NCI-H2171 treated with DMSO at 0.1 percent for 48 hours (cell line): ENCODE measurements at regions not wholly inside any gene's neighbourhood (a gene's known extent, or its start where the extent isn't known, plus 50 kb on each side); places are given as distances from the start of the nearest gene placed in this dataset.

Experiments
- DNase-seq: peaks from one replicate; lab custom pipeline; 2025; lab: John Stamatoyannopoulos, UW

DNA sequence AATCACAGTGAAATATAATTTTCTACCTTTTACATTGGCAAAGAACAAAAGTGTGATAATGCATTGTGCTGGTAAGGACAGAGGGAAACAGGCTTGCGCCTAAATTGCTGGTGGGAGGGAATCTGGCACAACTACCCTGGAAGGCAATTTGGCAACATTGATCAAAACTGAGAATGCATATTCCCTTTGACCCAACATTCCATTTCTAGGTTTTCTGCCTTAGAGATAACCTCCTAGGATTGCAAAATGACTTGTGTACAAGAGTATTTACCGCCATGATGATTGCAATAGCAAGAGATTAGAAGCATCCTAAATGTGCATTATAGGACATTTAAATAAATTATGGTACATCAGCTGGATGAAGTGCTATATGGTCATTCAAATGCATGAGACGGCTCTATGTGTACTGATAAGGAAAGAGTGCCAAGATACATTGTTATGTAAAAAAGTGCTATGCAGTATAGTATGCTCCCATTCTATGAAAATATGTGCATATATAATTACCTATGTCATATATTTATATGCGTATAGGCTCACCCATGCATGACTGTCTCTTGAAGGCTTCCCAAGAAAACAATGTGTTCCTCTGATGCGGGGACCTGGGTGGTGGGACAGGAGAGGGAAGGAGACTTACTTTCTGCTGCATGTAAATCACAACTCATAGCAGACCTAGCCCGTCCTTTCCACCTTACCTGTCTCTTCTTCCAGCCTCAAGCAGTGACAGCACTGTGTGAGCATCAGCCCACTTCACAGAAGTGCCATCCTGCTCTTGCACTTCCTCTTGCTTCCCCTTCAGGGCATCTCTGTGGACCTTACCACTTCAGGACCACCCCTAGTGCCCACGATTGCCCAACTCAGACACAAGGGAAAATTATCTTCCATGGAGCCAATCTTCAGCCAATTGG is 249.9 kb upstream of the TLE3 start:
- DNase-seq, result no peak

DNA sequence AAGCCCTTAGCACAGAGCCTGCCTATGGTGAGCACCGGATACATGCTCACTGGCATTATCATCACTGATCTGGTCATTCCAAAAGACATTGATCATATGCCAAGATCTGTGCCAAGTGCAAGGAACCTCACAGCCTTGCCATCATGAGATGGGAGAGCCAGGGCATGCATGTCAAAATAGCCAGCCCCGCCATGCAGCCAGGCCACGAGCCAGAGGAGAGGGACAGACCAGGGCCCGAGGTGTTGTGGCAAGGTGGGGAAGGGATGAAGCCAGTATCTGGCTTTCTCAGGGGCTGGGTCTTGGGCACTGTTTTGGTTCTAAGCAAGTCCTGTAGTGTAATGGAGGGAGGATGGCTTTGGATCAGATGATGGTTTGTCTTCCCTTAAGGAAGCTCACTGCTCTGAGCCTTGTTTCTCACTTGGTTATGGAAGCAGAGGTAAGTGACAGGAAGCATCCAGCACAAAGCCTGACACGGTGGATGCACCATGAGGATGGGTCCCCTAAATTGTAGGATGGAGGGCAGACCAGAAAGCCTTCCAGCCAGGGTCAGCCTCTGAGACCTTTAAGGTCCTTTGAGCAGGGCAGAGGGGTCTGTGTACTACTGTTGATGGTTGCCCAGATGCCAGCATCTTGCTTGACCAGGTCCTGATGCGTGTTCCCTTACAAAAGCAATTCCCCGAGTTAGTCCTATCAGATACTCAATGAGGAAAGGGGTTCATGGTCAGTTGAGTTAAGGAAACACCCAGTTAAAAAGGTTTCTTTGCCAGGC is 247.7 kb upstream of the TLE3 start:
- no peak for DNase-seq

DNA sequence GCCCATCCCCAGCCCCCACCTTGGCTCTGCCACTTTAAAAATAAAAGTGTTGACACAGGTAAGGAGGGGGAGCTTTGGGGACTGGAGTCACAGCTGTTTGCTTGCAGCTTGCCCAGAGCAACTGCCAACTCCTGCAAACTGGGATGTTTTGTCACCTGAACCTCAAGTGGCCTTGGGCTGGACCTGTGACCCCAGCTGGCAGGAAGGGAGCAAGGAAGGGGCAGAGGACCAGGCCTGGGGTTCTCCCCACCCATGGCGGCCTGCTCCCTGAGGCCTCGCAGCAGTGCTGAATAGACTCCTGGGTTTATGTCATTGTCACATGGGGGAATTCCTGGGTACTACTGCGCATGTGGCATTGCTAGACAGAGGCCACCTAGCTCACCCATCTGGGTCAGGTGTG is 246.9 kb upstream of the TLE3 start:
- DNase-seq, result peak; percentile 90

DNA sequence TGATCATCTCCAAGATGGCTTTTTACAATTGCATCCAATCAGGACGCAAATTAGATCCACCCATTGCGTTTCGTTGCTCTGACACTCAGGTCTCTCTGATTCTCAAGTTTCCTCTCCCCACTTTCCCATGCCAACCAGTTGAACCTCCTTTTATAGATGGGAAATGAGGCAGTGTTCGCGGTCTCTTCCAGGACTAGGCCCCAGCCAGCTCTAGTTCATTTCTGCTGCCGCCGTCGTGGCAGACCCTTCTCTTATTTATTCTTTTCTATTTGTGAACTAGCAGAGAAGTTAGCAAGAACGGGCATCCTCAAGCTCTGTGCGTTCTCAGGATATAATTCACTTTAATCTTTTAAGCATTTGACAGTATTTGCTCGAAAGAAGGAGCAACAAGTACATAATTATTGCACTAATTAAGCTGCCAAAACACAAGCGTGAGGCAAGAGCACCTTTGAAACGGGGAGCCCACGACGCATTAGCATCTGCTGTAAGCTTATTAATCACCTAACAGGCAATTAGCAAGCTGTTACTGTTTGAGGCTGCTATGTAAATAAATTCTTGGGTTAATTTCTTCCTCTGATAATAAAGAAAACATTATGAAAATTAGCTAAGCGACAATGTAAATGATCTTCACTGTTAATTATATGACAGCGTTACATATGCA is 246.4 kb upstream of the TLE3 start:
- peak; percentile 90 for DNase-seq

DNA sequence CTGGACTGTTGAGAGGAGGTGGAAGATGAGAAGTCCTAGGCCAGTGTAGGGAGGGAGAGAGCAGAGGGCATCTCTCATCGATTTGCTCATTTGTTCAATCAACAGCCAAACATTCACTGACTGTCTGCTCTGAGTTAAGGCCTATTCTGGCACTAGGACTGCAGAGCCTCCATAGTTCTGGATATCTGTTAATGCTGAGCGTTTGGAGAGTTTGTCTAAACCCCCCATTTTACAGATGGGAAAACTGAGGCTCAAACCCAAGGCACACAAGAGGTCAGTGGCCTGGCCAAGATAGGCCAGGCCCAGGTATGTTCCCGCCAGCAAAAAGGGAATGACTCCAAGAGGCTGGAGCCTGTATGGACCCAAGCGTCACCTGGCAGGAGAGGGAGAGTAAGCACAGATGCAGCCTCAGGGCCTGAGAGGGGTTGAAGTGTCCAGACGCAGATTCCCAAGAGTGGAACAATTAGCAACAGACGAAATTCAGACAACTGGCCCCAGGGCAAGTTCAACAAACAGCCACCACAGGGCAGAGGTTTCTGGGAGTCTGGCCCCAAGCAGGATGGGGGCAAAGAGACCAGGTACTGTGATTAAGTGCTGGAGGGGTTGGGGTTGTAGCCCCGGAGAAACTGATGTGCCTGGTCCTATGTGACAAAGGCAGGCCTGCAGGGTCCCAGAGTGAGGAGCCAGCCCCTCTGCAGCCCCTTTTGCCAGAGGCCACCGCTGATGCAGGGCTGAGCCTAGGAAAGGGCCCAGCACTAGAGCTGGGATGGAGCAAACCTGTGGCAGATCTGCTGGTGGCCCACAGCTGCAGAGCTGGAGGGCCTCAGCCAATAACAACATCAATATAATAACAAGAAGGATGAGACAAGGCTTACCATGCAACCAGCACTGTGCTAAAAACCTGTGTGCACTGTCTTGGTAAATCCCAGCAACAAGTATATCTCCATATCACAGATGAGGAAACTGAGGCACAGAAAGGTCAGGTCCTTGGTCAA is 245.1 kb upstream of the TLE3 start:
- no peak for DNase-seq

DNA sequence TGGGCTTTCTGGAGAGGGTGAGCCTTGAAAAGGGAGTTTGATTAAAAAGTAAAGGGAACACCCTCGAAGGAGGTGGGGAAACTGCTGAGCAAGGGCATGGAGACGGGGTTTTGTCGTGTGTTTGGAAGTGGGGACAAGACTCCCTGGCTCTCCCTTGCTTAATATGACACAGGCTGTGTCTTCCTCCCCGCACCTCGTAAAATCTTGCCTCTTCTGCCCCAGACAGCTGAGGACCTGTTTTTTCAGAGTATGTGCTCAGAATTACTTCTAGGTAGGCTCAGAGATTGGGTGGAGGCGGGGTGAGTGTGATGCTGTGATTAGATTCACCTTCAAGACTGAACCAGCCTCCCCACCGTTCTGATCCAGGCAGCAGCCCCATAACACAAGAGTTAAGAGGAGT is 244.4 kb upstream of the TLE3 start:
- DNase-seq, result no peak

DNA sequence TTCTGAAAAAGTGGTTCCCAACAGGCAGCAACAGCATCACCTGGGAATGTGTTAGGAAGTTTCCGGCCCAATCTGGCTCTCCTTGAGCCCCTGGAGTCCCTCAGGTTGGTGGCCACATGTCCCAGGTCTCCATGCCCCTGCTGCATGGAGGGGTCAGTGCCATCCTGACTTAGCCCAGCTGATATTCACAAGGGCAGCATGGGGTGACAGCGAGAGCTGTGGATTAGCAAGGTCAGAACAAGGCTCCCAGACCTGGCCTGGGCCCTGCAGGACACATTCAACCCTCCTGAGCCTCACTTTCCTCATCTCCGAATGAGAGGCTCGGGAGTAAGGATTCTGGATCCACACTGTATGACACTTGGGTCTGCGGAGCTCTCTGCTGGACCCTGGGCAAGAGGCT is 243.8 kb upstream of the TLE3 start:
- DNase-seq, result no peak

DNA sequence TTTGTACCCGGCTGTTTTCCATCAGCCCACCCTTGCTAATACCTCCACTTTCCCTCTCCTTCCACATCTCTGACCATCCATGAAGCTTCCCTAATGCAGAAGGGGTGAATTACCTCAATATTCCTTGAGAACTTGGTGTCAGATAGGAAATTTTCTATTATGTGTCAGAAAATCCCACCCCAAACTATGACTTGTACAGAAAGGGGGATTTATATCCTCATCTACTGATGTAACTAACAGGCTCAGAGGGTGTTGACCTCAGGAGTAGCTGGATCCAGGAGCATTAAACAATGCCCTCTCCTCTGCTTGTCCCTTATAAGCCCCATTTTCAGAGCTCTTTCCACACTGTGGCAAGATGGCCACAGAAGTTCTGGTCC is 242.8 kb upstream of the TLE3 start:
- DNase-seq, result no peak

DNA sequence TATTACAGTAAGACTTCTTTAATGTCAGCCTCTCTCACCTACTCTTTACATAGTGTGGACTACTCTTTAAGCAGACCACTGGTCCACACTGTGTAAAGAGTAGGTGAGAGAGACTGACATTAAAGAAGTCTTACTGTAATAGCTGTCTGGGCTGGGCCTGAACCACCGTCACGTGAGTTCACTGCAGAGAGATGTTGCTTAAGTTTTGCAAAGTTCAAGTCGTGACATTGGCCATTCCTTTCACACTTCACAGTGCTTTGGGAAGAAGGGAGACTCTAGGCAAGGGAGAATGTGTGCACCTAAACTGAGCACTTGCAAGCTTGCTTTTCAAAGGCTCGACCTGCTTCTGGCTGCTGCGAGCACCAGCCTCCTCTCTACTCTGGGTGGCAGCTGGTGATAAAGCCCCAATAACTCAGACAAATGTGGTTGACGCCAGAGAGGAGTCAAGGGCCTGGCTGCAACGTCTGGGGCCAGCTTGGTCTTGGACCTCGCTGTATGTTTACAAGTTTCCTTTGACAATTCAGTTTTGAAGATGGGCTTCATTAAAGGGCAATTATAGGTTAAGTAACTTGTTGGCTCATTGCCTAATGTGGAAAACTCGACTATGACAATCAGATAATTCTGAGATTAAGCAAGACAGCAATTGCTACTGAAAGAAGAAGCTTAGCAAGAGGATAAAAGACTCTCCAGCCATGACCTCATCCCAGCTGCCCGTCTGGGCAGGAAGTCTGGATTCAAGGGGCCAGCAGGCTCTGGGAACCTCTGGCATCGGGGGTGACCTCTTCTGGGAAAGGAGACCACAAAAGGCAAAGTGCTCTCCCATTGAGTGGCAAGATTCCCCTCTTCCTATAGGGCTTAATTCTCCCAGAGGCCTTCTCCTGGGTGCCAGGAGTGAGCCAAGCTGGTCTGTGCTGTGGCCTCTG is 242.1 kb upstream of the TLE3 start:
- DNase-seq, result peak; percentile 31

DNA sequence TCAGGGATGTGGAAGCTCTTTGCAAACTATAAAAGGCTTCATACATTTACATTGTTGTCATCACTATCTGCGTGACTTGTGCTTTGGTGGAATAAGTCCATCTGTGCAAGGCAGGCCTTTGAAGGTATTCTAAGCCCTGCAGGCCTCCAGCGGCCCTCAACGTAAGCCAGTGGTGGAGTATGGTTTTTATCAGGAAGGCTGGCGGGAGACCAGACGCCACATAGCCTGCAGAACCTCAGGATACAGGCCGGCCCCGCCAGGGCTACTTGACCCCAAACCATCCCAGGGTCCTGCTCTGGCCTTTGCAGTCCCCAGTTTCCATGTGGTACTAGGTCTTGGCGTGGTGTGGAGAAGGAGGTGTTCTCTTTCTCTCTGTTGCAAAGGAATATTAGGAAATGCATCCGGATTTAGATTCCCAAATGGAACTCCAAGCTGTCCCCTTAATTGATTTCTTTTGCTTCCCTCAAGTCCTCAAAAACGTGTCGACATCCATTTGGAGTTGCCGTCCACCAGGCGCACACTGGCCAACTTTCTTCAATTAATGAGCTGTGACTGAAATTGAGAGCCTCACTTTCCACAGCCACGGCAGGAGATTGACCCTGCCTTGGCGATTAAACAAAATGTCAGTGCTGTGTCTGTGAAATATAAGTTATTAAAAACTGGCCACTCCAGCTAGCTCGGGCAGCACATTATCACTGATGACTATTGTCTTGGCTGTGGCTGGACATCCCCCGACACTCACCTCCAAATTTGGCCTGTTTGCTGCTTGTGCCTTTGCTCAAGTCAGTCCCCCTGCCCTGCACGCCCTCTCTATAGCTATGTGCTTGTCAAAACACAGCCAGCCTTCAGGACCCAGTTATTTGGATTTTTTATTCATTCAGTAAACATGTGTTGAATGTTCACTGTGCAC is 239.8 kb upstream of the TLE3 start:
- DNase-seq, result no peak

DNA sequence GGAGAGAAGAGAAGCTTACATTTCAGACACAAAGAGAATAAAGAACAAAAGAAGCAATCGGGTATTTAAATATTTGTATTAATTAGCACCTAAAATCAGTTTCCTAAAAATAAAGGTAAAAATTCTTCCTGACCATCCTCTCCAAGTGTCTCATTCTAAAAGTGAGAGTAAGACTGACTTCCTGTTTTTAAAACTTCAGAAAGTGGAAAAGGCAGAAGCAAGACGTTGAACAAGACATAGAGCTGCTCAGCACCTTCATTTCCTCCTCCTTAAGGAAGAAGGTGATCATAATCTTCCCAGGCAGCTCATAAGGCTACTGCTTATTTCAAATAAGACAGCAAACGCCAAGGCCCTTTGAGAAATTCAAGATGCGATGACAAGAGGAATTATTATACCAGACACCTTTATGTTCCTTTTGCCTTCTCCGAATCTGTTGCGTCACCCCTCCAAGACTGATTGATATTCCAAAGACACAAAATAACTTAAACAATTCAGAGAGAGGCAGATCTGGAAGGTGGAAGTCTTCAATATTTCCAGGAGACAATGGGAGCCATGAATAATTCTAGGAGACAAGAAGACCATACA is 238.8 kb upstream of the TLE3 start:
- no peak for DNase-seq

DNA sequence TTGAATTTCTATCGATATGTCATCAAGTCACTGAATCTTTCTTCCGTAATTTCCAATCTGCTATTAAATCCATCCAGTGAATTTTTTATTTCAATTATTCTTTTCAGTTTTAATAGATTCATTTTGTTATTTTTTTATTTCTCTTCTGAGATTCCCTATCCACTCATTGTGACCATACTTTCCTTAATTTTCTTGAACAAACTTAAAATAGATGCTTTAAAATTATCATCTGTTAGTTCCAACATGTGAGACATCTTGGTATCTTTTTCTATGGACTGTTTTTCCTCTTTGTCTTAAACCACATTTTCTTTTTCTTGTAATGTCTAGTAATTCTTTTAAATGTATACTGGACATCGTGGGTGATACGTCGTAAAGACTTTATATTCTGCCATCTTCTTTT is 236.6 kb upstream of the TLE3 start:
- DNase-seq, result no peak

DNA sequence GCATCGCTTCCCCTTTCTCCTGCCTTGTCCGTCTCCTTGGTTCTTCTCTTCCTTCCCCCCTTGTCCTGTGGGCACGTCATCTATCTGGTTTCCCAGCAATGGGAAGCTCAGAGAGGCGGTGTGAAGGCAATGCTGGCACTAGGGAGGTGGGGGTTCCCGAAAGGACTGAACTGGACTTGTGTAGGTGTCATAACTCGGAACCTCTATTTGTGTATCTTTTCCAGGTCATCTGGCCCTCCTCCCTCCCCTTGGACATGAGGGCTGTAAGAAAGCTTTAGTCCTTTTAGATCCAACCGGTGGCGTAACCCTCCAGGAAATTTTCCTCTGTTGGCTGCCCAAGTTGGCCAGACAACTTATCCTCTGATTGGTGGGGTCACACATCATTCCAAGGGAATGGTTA is 231.5 kb upstream of the TLE3 start:
- no peak for DNase-seq

DNA sequence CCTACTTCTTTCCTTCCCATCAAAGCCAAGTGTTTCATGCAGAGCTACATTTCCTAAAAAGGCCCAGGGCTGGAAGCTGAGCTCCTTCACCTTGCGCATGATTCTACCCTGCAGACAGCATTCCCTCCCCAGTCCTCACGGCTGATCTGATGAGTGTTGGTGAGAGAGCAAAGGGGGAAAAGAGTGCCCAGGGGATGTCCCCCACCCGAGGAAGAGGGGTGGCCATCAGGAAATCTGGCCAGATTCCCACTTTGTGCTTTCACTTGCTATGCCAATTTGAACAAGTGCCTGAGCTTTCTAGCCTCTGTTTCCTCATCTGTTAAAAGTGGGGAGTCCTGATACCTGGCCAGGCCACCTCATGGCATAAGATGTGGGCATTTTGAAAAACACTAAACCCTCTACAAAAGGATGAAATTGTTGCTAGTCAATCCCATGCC is 231.0 kb upstream of the TLE3 start:
- DNase-seq, result no peak

DNA sequence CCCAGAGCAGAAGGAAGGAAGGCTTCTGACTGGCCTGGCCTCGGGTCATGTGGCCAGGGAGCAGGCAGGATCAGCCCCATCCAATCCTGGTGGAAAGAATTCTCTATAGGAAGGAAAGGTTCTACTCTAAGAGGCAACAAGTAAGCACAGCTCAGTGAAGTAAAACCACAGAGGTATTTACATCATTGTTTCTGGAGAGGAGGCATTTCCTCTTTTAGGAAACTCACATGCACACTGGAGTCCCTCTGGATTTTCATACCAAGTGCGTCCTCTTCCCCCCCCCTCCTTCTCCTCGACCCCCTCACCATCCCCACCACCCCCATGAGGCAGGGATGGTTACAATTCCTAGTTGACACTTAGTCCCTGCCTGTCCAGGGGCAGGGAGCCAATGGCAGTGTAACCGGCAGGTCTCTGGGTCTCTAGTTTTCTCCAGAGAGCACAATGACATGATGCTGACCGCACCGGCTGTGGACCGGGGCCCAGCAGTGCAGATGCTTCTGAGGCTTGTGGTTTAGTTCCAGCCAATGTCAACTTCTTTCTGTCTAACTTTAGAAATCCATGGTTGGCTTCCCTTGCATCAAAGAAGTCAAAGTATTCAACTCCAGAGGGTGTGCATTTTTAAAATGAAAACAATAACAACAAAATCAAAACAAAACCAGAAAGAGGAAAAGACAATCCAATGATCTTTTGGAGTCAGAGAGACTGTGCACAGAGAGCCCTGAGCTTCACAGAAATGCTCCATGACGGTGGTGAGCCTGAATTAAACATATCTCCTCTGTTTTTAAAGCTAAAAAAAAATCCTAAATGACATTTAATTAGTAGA is 230.3 kb upstream of the TLE3 start:
- DNase-seq, result no peak

DNA sequence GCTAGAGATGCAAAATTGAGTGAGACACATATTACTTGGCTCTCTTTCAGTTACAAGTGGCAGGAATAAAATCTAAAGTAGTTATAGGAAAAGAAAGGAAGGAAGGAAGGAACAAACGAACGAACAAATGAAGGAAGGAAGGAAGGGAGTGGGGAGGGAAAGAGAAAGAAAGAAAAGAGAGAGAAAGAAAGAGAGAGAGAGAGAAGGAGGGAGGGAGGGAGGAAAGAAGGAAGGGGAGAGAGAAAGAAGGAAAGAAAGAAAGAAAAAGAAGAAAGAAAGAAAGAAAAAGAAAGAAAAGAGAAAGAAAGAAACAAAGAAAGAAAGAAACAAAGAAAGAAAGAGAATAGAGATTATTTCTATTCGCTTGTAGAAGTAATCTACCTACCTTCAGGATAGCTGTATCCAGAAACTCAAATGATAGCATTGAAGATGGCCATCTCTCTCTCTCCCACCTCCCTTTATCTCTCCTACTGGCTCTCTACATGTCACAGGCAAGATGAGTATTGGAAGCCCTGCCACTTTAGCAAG is 229.7 kb upstream of the TLE3 start:
- DNase-seq, result no peak

DNA sequence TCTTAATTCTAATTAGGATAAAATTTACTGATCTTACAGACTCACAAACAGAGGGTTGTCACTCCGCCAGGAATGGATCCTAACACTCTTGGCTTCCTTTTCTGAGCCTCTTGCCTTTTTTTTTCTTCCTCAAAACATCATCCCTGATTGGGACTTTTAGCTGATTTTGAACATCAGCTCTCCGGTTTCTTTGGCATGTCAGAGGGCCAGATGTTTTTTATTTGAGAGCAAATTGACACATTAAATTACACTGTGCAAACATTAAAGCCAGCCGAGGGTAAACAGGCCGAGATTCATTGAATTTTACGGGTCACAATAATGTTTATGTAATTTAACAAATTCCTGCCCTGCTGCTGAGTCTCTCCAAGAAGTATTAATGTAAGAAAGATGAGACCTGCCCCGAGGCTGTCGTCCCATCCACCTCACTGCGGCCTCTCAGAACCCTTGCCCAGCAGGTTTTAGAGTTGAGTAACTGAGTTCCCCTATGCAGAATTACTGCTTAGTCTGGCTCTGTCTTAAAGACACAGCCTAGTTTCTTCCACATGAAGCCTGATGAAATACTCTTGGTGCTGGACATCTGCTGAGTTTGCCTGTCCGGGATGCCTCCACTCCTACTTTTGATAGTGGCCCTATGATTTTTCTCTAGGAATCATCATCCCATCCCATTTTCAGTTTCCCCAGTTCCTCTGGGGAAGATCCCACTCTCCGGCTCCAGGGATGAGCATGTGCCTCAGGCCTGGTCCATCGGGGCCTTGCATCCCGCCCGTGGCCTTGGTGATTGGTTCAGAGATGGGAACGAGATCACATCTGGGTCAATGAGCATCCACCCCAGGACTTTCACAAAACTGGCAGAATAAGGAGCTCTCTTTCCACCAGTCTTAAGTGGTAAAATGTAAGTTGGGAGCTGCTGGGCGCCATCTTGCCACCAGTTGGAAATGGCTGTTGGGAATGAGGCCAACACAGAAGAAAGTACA is 226.6 kb upstream of the TLE3 start:
- DNase-seq, result peak; percentile 74
